K562 (cell line): ENCODE measurements at regions not wholly inside any gene's neighbourhood (a gene's known extent, or its start where the extent isn't known, plus 50 kb on each side); places are given as distances from the start of the nearest gene placed in this dataset.
"Not testable (repeated sequence)": the region's sequence is repeated elsewhere in the genome, so short reads cannot be mapped to it uniquely, and the experiment has no call there.

Source experiments
- ATAC-seq: fragments of 200-7000 bp; cut with Tn5 transposase; 3 replicates; pipeline ENCODE4 v1.9.1; 2020; ENCODE audit warnings: moderate library complexity
- BruUV-seq: library from RNA; stranded (reverse); fragments of 400-500 nt; replicated peaks from 2 replicates; lab custom pipeline; 2021; lab: Mats Ljungman, UMichigan
- CTCF ChIA-PET: fragments of 300-600 bp; formaldehyde crosslinking; extraction: SDS; loops from one replicate; lab custom pipeline; 2021; ENCODE audit warnings: low intra/inter-chr PET ratio; lab: Yijun Ruan, JAX
- POLR2A ChIA-PET: fragments of 300-600, 350-650 bp; sonication (Branson Sonifier 250); formaldehyde crosslinking; extraction: SDS; loops from one replicate; lab custom pipeline; 2021; ENCODE audit warnings: antibody characterized with exemption, inconsistent platforms; lab: Yijun Ruan, JAX
- DNase-seq, 4 experiments: peaks; one replicate each; pipeline versions ENCODE4 v3.0.0 to v3.0.0-alpha.2; 2011 to 2018; ENCODE audit warnings: low spot score in 3 of 4, mixed read lengths in 3 of 4; ENCODE audit errors: extremely low read depth in 1 of 4
- FAIRE-seq: peaks from 2 replicates; lab custom pipeline; 2011; peaks lifted over from hg19 to GRCh38; lab: Jason Lieb, UNC
- H2AFZ ChIP-seq: 2 replicates; pipeline ENCODE4 v1.6.0; 2011; ENCODE audit warnings: low read depth, low read length, control low read depth, inconsistent platforms
- H3K27ac ChIP-seq: fragments of 200-600 bp; 3 replicates; pipeline ENCODE4 v1.8.0; 2011; ENCODE audit warnings: low read depth, mild to moderate bottlenecking, control low read depth, inconsistent platforms, low read length, moderate library complexity, mixed read lengths; ENCODE audit errors: extremely low read depth
- H3K27me3 ChIP-seq, 2 experiments: fragments of 300-600 bp in 1 of 2; 2 replicates in 1 of 2; 3 replicates in 1 of 2; pipeline versions ENCODE4 v1.6.0 to v1.8.0; 2011; ENCODE audit warnings: inconsistent platforms in 2 of 2, low read length in 2 of 2, mild to moderate bottlenecking in 1 of 2, mixed read lengths in 1 of 2, moderate library complexity in 1 of 2; ENCODE audit not compliant: control insufficient read depth in 2 of 2, insufficient read depth in 2 of 2
- H3K36me3 ChIP-seq: fragments of 300-600 bp; 3 replicates; pipeline ENCODE4 v1.8.0; 2011; ENCODE audit warnings: mild to moderate bottlenecking, low read length, inconsistent platforms; ENCODE audit not compliant: control insufficient read depth, insufficient read depth
- H3K4me1 ChIP-seq, 2 experiments: fragments of 200-600 bp in 1 of 2; replicated peaks in 1 of 2; 2 replicates in 1 of 2; 3 replicates in 1 of 2; pipeline versions ENCODE4 v1.5.1 to v1.8.0; 2011; ENCODE audit warnings: inconsistent platforms in 2 of 2, low read length in 2 of 2, mild to moderate bottlenecking in 1 of 2, mixed read lengths in 1 of 2, moderate library complexity in 1 of 2; ENCODE audit not compliant: control insufficient read depth in 2 of 2, insufficient read depth in 2 of 2
- H3K4me2 ChIP-seq: 2 replicates; pipeline ENCODE4 v1.6.1; 2011; ENCODE audit warnings: low read length, control low read depth, inconsistent platforms, mixed read lengths; ENCODE audit not compliant: insufficient read depth
- H3K4me3 ChIP-seq: fragments of 200-600 bp; sonication (generic), shearing (Covaris generic); 2 replicates; pipeline ENCODE4 v1.5.1; 2016; ENCODE audit warnings: control low read depth, inconsistent platforms
- H3K79me2 ChIP-seq: fragments of 200-600 bp; 3 replicates; pipeline ENCODE4 v1.8.0; 2011; ENCODE audit warnings: low read length, inconsistent platforms; ENCODE audit not compliant: control insufficient read depth, insufficient read depth
- H3K9ac ChIP-seq, 2 experiments: 2 replicates each; pipeline versions ENCODE4 v1.6.0 to v1.6.1; 2011; ENCODE audit warnings: low read depth in 2 of 2, low read length in 2 of 2, control low read depth in 1 of 2, inconsistent platforms in 1 of 2, mild to moderate bottlenecking in 1 of 2, mixed read lengths in 1 of 2; ENCODE audit not compliant: insufficient read depth in 1 of 2
- H3K9me1 ChIP-seq: one replicate; pipeline ENCODE4 v1.6.0; 2011; ENCODE audit warnings: inconsistent platforms, mild to moderate bottlenecking, low read length, moderate library complexity; ENCODE audit not compliant: control insufficient read depth, insufficient read depth
- H3K9me3 ChIP-seq: replicated peaks from 2 replicates; pipeline ENCODE4 v1.5.1; 2011; ENCODE audit warnings: low read depth, low read length, inconsistent platforms; ENCODE audit not compliant: control insufficient read depth, insufficient read depth
- H4K20me1 ChIP-seq: replicated peaks from 2 replicates; pipeline ENCODE4 v1.6.1; 2011; ENCODE audit warnings: low read length, inconsistent platforms, mixed read lengths; ENCODE audit not compliant: control insufficient read depth, insufficient read depth
- HDAC2 ChIP-seq: fragments of 450-650 bp; IDR thresholded peaks from 2 replicates; pipeline ENCODE4 v1.6.1; 2016; ENCODE audit warnings: mild to moderate bottlenecking
- HDAC3 ChIP-seq: fragments of 450-650 bp; IDR thresholded peaks from 2 replicates; pipeline ENCODE4 v1.6.1; 2018; ENCODE audit warnings: borderline replicate concordance, mild to moderate bottlenecking, moderate library complexity; ENCODE audit not compliant: partially characterized antibody
- ZKSCAN1 ChIP-seq: fragments of 150-350 bp; IDR thresholded peaks from 2 replicates; pipeline ENCODE4 v1.6.1; 2016; ENCODE audit warnings: low read depth, low read length
- WGBS: fragments of 100-300 bp; shearing (Covaris generic); methylation state at CpG from one replicate; pipeline ENCODE4 v1.1.6; 2016; ENCODE audit warnings: low coverage, mixed read lengths; ENCODE audit not compliant: insufficient coverage; ENCODE audit errors: missing lambda C conversion rate; 5-methylcytosine and 5-hydroxymethylcytosine counted together
- in situ Hi-C: fragments of 300-500 bp; cut with MboI; formaldehyde crosslinking; loops from 4 replicates; pipeline ENCODE4 v1.15.0; 2018; ENCODE audit warnings: inconsistent platforms, mixed read lengths
- intact Hi-C: fragments of 100-400 bp; cut with micrococcal nuclease; formaldehyde crosslinking; loops from 2 replicates; pipeline ENCODE4 v1.14.2; 2022

DNA sequence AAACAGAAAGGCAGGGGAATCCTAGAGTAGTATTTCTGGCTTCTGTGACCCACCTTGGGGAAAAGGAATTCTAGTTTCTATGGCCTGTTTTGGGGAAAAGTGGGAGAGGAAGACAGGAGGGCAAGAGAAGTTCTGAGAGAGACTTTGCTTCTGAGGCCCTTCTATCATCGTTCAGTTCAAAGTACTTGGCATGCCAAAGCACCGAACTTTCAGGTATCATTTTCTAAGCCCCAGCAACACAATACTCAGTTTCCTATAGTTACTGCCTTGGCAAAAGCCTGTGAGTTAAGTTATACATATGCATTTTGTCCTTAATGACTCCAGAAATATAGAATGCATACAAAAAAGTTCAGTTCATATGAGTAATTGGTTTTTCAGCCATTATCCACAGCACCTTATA lies 74.1 kb upstream of the CHD2 start (continued):
- no peak for TF ChIP-seq HDAC2
- TF ChIP-seq, all 486 proteins: peak for 0

- intact Hi-C loops, H3K79me2 ChIP-seq, H3K36me3 ChIP-seq, H3K27ac ChIP-seq, H3K4me3 ChIP-seq, H3K27me3 ChIP-seq, H3K9ac ChIP-seq, ATAC-seq, H4K20me1 ChIP-seq, H3K9me1 ChIP-seq, BruUV-seq, in situ Hi-C loops, H3K9me3 ChIP-seq, FAIRE-seq, H3K4me2 ChIP-seq, H2AFZ ChIP-seq, CTCF ChIA-PET, DNase-seq: not testable (repeated sequence)
- peaks cover 12 to 16% of the 10 kb centered on the region in 2 experiments for H3K4me1 ChIP-seq
- 84% methylated on average over 10 of the region's 10 CpGs for WGBS
- POLR2A ChIA-PET, result interaction anchor here (1.0 kb wide), 1 partner anchor 9 kb away, joined by 4 read pairs; no protein-coding TSS in a partner anchor
Measured at GRCh38 chr15:92827991-92828390, 72.1 kb upstream of the CHD2 start.

- Histone ChIP-seq H3K27ac (no peak overlapping the region), H3K27me3 (no peaks in the 10 kb centered on the region), H3K9ac (no peak overlapping the region), H2AFZ (peak overlapping the region; percentile 57), H3K4me1 (peaks cover 15 to 22% of the 10 kb centered on the region in 2 experiments), H3K36me3 (no peaks in the 10 kb centered on the region), H3K4me3 (no peak overlapping the region), H3K9me3 (no peaks in the 10 kb centered on the region), H3K4me2 (no peak overlapping the region), H3K79me2 (no peaks in the 10 kb centered on the region), H4K20me1 (no peaks in the 10 kb centered on the region), H3K9me1 (no peaks in the 10 kb centered on the region)
- no peak for ATAC-seq
- WGBS, result 82% methylated on average over 3 of the region's 3 CpGs
- FAIRE-seq, result no peak
- in situ Hi-C loops, result no loop called here
- DNase-seq, result no peak
- intact Hi-C loops, result no loop called here
- no TSS peak for BruUV-seq
- POLR2A ChIA-PET, result interaction anchor here (0.7 to 6.0 kb wide), 4 partner anchors 9 to 49 kb away, joined by 3 to 58 read pairs (median 3); no protein-coding TSS in a partner anchor
- CTCF ChIA-PET, result no interaction called here
- TF ChIP-seq ZKSCAN1 (peak; percentile 70), HDAC3 (no peak)
Measured at GRCh38 chr15:92829875-92830274, 70.2 kb upstream of the CHD2 start.
